CD14-positive monocyte (primary cell): ENCODE measurements at regions not wholly inside any gene's neighbourhood (a gene's known extent, or its start where the extent isn't known, plus 50 kb on each side); places are given as distances from the start of the nearest gene placed in this dataset.

Source experiments
- DNase-seq, 3 donors: peaks; one replicate each; pipeline ENCODE4 v3.0.0-alpha.2; 2011 to 2022
- H2AFZ ChIP-seq: 2 replicates; pipeline ENCODE4 v1.6.0; 2012; ENCODE audit warnings: mild to moderate bottlenecking, low read depth, low read length, inconsistent platforms; ENCODE audit not compliant: insufficient read depth, poor library complexity, severe bottlenecking
- H3K27ac ChIP-seq, 2 donors: 1 replicate in 1 of 2; 2 replicates in 1 of 2; pipeline ENCODE4 v1.5.1; 2012 to 2013; ENCODE audit warnings: low read length in 2 of 2, control low read depth in 1 of 2, inconsistent platforms in 1 of 2, low read depth in 1 of 2, mild to moderate bottlenecking in 1 of 2
- H3K27me3 ChIP-seq, 2 donors: one replicate each; pipeline versions ENCODE4 v1.6.0 to v1.6.1; 2011 to 2013; ENCODE audit warnings: low read length in 2 of 2; ENCODE audit not compliant: control insufficient read depth in 2 of 2, insufficient read depth in 2 of 2
- H3K36me3 ChIP-seq, 2 donors: replicated peaks in 1 of 2; 1 replicate in 1 of 2; 2 replicates in 1 of 2; pipeline versions ENCODE4 v1.5.1 to v1.6.1; 2012 to 2013; ENCODE audit warnings: low read length in 2 of 2, control low read depth in 1 of 2, inconsistent platforms in 1 of 2, mild to moderate bottlenecking in 1 of 2; ENCODE audit not compliant: insufficient read depth in 2 of 2, control insufficient read depth in 1 of 2
- H3K4me1 ChIP-seq, 2 donors: 1 replicate in 1 of 2; 2 replicates in 1 of 2; pipeline versions ENCODE4 v1.5.1 to v1.6.1; 2012 to 2013; ENCODE audit warnings: low read length in 2 of 2, control low read depth in 1 of 2, inconsistent platforms in 1 of 2, mild to moderate bottlenecking in 1 of 2, moderate library complexity in 1 of 2; ENCODE audit not compliant: insufficient read depth in 2 of 2, control insufficient read depth in 1 of 2
- H3K4me2 ChIP-seq: replicated peaks from 2 replicates; pipeline ENCODE3; 2012; ENCODE audit warnings: low read length, moderate library complexity, mild to moderate bottlenecking; ENCODE audit not compliant: poor library complexity, severe bottlenecking; ENCODE audit errors: extremely low read depth
- H3K4me3 ChIP-seq, 3 experiments: fragments of 200-600 bp in 1 of 3; sonication (generic) in 1 of 3; replicated peaks in 1 of 3; 1 replicate in 2 of 3; 2 replicates in 1 of 3; pipeline ENCODE4 v1.5.1; 2011 to 2013; ENCODE audit warnings: low read length in 3 of 3, mild to moderate bottlenecking in 3 of 3, control low read depth in 2 of 3, low read depth in 2 of 3, inconsistent platforms in 1 of 3, moderate library complexity in 1 of 3
- H3K79me2 ChIP-seq: 2 replicates; pipeline ENCODE4 v1.6.0; 2012; ENCODE audit warnings: mild to moderate bottlenecking, control low read depth, inconsistent platforms, low read length, moderate library complexity; ENCODE audit not compliant: insufficient read depth
- H3K9ac ChIP-seq: 2 replicates; pipeline ENCODE4 v1.6.0; 2017; ENCODE audit warnings: low read length, mild to moderate bottlenecking; ENCODE audit not compliant: insufficient read depth, poor library complexity, severe bottlenecking
- H3K9me3 ChIP-seq, 2 donors: replicated peaks in 1 of 2; 1 replicate in 1 of 2; 2 replicates in 1 of 2; pipeline versions ENCODE4 v1.5.1 to v1.6.1; 2012 to 2013; ENCODE audit warnings: low read length in 2 of 2, control low read depth in 1 of 2; ENCODE audit not compliant: control insufficient read depth in 1 of 2, insufficient read depth in 1 of 2
- H4K20me1 ChIP-seq: 2 replicates; pipeline ENCODE4 v1.6.0; 2012; ENCODE audit warnings: mild to moderate bottlenecking, low read length, control low read depth, moderate library complexity; ENCODE audit not compliant: insufficient read depth
- H3K27ac Mint-ChIP-seq, 7 donors: one replicate each; pipeline ENCODE4 v1.8.0; 2020; ENCODE audit warnings: mild to moderate bottlenecking in 7 of 7, mixed read lengths in 7 of 7, moderate library complexity in 6 of 7, inconsistent platforms in 2 of 7
- H3K27me3 Mint-ChIP-seq, 3 donors: one replicate each; pipeline ENCODE4 v1.8.0; 2021 to 2022; ENCODE audit warnings: low read depth in 3 of 3, mild to moderate bottlenecking in 3 of 3, mixed read lengths in 3 of 3, moderate library complexity in 3 of 3, inconsistent platforms in 1 of 3
- H3K36me3 Mint-ChIP-seq, 2 donors: one replicate each; pipeline ENCODE4 v1.8.0; 2020; ENCODE audit warnings: mixed read lengths in 2 of 2, inconsistent platforms in 1 of 2, mild to moderate bottlenecking in 1 of 2
- H3K4me1 Mint-ChIP-seq: one replicate; pipeline ENCODE4 v1.8.0; 2020; ENCODE audit warnings: mild to moderate bottlenecking, mixed read lengths
- H3K4me3 Mint-ChIP-seq, 2 donors: one replicate each; pipeline ENCODE4 v1.8.0; 2020; ENCODE audit warnings: mild to moderate bottlenecking in 2 of 2, mixed read lengths in 2 of 2, moderate library complexity in 1 of 2
- H3K9me3 Mint-ChIP-seq, 7 donors: one replicate each; pipeline ENCODE4 v1.8.0; 2020 to 2022; ENCODE audit warnings: mixed read lengths in 7 of 7, mild to moderate bottlenecking in 6 of 7, moderate library complexity in 6 of 7, inconsistent platforms in 2 of 7
- CTCF ChIP-seq: fragments of 200-600 bp; IDR thresholded peaks from one replicate; pipeline ENCODE4 v1.8.0; 2022; ENCODE audit warnings: antibody characterized with exemption, mild to moderate bottlenecking
- WGBS: methylation state at CpG from one replicate; pipeline ENCODE4 v1.1.5; 2013; ENCODE audit warnings: missing lambda C conversion rate; ENCODE audit not compliant: insufficient coverage; 5-methylcytosine and 5-hydroxymethylcytosine counted together
- intact Hi-C, 2 donors: fragments of 100-400 bp; cut with micrococcal nuclease; formaldehyde crosslinking; loops; one replicate each; pipeline versions ENCODE4 v1.15.0 to v1.15.1; 2023

DNA sequence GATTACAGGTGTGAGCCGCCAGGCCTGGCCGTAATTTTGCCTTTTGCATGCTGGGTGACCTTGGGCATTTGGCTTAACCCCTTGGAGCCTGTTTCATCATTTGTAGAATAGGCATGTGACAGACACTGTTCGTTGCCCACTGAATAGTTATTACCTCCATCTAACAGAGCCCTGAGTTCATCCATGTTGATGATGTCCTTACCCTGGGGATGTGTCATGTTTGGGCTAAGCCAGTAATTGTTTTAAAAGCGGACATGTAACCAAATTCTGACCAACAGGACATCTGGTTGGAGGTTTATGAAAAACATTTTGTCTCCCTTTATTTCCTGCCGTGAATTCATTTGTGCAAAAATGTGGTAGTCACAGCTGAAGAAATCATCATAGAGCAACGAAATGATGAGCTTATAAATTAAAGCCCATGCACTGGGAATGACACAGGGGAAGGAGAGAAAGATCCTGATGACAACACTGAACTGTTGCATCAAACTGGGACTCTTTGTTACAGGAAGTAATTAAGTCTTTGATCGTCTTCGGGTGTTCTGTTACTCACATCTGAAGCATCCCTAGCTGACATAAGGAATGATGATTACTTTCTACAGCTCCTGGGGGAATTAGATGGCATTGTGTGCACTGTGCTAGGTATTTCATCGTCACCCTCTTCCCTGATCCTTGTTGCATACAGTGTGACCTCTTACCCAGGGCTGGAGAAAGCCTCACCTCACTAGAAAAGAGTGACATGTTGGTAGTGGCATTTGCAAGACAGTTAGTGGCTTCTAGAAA is 117.8 kb downstream of the FGF18 start:
- Histone ChIP-seq H3K9ac (no peak overlapping the region), H3K27ac (no peak overlapping the region), H3K36me3 (no peaks in the 10 kb centered on the region), H3K4me1 (no peaks in the 10 kb centered on the region), H3K4me2 (no peak overlapping the region), H2AFZ (no peak overlapping the region), H3K4me3 (no peak overlapping the region), H3K79me2 (no peaks in the 10 kb centered on the region), H4K20me1 (no peaks in the 10 kb centered on the region), H3K9me3 (no peaks in the 10 kb centered on the region), H3K27me3 (no peaks in the 10 kb centered on the region)
- DNase-seq = no peak
- Mint-ChIP-seq H3K4me1 (no peaks in the 10 kb centered on the region), H3K4me3 (no peak overlapping the region), H3K9me3 (peaks cover 0 to 1% (median 0%) of the 10 kb centered on the region in 7 donors), H3K27me3 (peaks cover 4 to 14% (median 4%) of the 10 kb centered on the region in 3 donors), H3K36me3 (no peaks in the 10 kb centered on the region), H3K27ac (no peak overlapping the region)
- intact Hi-C loops = no loop called here
- TF ChIP-seq CTCF = no peak
- 93% methylated on average over 3 of the region's 9 CpGs for WGBS

DNA sequence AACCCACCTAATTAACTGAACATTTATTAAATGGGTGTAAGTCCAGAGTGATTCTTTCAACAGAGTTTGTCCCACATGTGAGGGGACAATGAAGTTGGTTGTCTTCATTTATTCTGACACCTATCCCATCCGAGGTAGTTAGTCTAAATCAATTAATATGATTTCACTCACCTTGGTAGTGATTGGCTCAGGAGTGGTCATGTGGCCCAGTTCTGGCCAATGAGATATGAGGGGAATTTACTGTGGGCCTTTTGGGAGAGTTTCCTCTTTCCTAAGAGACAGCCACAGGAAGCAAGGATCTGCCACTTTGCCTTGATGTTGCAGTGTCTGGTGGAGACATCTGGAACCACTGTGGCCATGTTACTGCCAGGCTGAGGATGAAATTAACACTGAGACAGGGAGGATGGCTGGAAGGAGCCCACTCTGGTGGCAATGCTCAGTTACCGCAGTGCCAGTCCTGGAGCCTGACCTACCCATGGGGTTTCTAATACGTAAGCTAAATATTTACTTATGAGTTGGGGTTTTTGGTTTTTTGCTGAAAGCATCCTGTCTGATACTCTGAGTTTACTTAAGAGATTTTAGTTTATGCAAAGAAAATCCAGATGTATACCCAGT is 118.6 kb downstream of the FGF18 start:
- H3K4me1 ChIP-seq = no peaks in the 10 kb centered on the region
- H3K9ac ChIP-seq = no peak overlapping the region
- H3K27me3 ChIP-seq = no peaks in the 10 kb centered on the region
- TF ChIP-seq CTCF = no peak
- H2AFZ ChIP-seq = no peak overlapping the region
- H3K27ac ChIP-seq = no peak overlapping the region
- intact Hi-C loops = no loop called here
- DNase-seq = no peak
- no peak overlapping the region for H3K27ac Mint-ChIP-seq
- peaks cover 4 to 12% (median 4%) of the 10 kb centered on the region in 3 donors for H3K27me3 Mint-ChIP-seq
- H3K36me3 ChIP-seq = no peaks in the 10 kb centered on the region
- H3K36me3 Mint-ChIP-seq = no peaks in the 10 kb centered on the region
- no peaks in the 10 kb centered on the region for H3K9me3 ChIP-seq
- WGBS = 100% methylated on average over 2 of the region's 3 CpGs
- no peaks in the 10 kb centered on the region for H3K79me2 ChIP-seq
- no peak overlapping the region for H3K4me2 ChIP-seq
- no peak overlapping the region for H3K4me3 ChIP-seq
- H4K20me1 ChIP-seq = no peaks in the 10 kb centered on the region
- no peak overlapping the region for H3K4me3 Mint-ChIP-seq
- no peaks in the 10 kb centered on the region for H3K4me1 Mint-ChIP-seq
- H3K9me3 Mint-ChIP-seq = peaks cover 0 to 2% (median 0%) of the 10 kb centered on the region in 7 donors
